Stimulated activated CD8-positive, alpha-beta memory T cell treated with anti-CD3 and anti-CD28 coated beads, Interleukin-2, amount 100 ng/mL, for 48 hours (primary cell): ENCODE measurements at regions not wholly inside any gene's neighbourhood (a gene's known extent, or its start where the extent isn't known, plus 50 kb on each side); places are given as distances from the start of the nearest gene placed in this dataset.
"Not testable (repeated sequence)": the region's sequence is repeated elsewhere in the genome, so short reads cannot be mapped to it uniquely, and the experiment has no call there.

ENCODE experiments used
- DNase-seq, 2 donors: peaks; one replicate each; pipeline ENCODE4 v3.0.0-alpha.2; 2020; ENCODE audit warnings: low read depth in 2 of 2

DNA sequence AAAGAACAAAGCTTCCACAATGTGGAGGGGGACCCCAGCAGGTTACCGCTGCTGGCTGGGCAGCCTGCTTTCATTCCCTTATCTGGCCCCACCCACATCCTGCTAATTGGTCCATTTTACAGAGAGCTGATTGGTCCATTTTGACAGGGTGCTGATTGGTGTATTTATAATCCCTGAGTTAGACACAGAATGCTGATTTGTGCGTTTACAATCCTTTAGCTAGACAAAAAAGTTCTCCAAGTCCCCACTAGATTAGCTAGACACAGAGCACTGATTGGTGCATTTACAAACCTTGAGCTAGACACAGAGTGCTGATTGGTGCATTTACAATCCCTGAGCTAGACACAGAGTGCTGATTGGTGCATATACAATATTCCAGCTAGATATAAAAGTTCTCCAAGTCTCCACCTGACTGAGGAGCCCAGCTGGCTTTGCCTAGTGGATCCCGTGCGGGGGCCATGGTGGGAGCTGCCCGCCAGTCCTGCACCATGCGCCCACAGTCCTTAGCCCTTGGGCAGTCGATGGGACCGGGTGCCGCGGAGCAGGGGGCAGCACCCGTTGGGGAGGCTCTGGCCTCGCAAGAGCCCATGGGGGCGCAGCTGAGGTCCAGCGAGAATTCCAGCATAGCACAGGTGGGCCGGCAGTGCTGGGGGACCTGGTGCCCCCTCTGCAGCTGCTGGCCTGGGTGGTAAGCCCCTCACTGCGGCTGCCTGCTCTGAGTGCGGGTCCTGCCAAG lies 88.8 kb upstream of the MYLIP start:
- not testable (repeated sequence) for DNase-seq

DNA sequence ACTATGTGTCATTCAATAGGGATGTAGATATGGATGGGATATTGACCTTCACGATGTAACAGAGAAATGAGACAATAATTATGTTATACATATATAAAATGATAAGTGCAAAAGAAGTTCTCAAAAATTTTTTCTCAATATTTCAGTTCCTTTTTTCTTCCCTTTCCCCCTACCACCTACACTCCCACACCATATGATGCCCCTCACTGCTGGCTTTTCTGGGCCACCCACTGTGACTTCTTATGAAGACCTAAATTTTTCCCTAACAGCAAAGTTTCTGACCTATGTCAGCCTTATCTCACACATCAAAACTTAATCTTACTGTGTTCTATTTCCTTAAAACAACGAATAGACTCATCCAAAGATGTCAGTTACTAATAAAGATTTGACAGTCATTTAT lies 89.9 kb upstream of the MYLIP start:
- no peak for DNase-seq

DNA sequence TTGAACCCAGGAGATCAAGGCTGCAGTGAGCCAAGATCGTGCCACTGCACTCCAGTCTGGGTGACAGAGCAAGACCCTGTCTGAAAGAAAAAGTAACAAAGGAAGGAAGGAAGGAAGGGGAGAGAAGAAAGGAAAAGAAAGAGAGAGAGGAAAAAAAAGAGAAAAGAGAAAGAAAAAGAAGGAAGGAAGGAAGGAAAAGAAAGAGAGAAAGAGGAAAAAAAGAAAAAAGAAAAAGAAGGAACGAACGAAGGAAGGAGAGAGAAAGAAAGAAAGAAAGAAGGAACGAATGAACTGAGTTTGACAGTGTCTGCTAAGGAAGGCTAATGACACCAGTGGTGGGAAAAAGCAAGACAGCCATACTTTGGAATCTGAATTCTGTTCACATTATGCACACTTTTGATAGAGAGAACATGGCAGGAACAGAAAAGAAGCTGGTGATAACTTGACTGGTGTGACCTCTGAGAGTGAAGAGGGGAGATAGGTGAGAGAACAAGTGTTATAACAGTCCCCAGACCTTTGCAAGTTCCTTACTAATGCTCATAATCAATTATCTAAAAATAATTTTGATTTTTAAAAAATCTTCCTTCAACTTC lies 93.3 kb upstream of the MYLIP start:
- no peak for DNase-seq

- DNase-seq: no peak
Observed at GRCh38 chr6:16033214-16033613, 95.7 kb upstream of the MYLIP start.

DNA sequence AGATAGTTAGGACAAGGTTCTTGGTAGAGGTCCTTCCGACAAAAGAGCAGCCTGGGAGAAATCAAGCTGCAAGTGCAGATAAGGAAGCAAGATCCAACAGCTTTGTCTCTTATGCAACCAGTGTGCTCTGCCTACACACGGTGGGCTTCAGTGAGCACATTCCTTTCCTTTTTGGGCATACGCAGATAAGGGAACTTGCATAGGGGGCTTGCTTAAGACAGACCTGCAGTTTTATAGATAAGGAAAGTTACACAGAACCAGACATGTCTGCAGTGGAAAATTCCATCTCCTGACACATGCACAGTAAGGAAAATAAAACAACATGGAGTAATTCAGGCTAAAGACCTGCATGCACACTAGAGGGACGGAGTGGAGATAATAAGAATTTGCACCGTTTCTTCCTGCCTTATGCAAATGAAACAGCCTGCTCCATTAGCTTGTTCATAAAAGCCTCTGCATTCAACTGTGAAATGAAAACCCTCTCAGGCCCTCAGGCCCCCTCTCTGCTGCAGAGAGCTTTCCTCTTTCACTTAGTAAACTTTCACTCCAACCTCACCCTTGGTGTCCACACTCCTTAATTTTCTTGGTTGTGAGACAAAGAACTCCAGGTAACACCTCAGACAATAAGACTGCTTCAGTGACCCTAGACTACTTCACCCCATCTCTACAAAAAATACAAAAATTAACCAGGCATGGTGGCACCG lies 97.5 kb upstream of the MYLIP start:
- DNase-seq: no peak

DNA sequence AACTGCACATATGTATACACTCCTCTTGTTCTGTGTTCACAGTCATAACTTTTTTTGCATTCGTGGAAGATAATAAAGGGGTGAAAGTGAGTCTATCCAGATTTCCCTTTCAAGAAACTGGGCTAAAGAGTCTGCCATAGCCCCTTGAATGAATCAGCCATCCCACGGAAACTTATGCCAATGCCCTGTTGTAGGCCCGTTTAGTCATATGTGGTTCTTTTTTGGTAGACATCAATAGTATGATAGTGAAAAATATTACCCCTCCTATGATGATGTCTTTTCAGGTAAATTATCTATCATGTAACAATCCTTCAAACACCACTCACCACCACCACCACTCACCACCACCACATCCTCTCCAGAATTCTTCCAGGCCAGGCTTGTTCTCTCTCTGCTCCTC lies 99.9 kb upstream of the MYLIP start:
- DNase-seq: peak in 1 of 2 donors; percentile 2

GRCh38 chr6:16020259-16020658 lies 108.6 kb upstream of the MYLIP start:
- DNase-seq: no peak

- DNase-seq: no peak
Observed at GRCh38 chr6:16019462-16019861, 109.4 kb upstream of the MYLIP start.

- no peak for DNase-seq
Observed at GRCh38 chr6:16018626-16019025, 110.3 kb upstream of the MYLIP start.

GRCh38 chr6:16014325-16014724 lies 114.6 kb upstream of the MYLIP start:
- DNase-seq: not testable (repeated sequence)

DNA sequence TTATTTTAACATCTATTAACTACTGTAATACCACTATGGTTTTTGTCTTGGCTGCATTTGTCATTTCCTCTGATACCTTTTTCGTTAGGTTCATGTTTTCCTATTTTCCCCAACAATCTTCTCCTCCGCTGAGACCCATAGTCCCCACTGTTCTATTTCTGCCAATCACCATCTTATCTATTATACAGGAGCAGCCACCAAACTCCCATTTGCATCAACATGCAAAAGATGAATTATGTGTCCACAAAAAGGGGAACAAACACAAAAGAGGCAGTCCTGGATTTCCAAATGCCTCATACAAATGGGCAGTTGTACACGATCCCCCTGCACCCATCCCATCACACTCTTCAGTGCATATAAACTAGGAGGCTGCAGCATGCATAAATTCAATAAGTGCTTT lies 121.7 kb upstream of the MYLIP start:
- DNase-seq: no peak

DNA sequence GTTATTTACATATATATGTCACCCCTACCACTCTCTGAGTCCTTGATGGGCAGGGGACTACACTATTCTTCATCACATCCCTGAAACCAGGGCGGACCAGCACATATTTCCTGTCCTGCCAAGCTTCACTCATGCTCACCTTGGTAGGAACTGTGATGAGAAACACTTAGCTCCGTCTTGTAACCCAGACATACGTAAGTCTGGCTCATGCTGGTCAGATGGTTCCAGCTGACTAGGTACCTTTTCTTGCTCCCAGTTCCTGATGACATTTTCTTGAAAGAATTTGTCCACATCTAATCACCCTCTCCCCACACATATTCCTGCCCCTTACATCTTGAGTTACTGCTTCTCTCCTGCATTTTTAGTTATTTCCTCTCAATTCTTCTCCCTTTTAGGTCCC lies 122.2 kb upstream of the MYLIP start:
- DNase-seq: no peak

DNA sequence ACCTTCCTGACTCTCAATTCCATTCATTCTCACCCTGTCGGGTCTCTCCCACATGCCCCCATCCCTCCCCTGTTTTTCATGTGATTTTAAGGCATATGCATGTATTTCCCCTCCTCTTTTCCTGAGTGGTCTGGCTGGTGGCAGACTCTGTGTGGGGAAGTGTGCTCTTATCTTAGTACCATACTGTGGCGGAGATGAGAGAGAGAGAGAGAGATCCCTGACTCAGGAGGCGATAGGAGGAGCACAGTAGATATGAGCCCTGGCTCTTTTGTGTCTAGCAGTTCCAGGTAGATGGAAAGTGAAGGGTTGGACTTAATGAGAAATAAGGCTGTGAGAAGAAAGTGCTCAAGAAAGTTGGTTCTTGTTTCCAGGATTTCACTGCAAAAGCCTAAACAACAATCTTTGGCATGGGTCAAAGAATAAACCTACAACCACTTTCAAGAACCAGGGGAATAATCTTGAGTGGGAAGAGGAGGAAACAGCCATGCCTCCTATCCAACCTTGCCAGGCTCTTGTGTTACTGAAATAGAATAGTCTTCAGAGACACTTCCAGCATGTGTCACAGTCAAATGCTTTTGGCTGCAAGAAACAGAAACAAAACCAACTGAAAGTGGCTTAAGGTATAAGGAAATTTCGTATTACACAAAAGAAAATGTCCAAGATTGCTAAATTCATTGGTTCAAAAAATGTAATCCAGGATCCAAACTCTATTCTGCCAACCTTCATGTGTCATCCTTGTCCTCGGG lies 123.8 kb upstream of the MYLIP start:
- DNase-seq: no peak

GRCh38 chr6:16003197-16003491 lies 125.7 kb upstream of the MYLIP start:
- DNase-seq: no peak

DNA sequence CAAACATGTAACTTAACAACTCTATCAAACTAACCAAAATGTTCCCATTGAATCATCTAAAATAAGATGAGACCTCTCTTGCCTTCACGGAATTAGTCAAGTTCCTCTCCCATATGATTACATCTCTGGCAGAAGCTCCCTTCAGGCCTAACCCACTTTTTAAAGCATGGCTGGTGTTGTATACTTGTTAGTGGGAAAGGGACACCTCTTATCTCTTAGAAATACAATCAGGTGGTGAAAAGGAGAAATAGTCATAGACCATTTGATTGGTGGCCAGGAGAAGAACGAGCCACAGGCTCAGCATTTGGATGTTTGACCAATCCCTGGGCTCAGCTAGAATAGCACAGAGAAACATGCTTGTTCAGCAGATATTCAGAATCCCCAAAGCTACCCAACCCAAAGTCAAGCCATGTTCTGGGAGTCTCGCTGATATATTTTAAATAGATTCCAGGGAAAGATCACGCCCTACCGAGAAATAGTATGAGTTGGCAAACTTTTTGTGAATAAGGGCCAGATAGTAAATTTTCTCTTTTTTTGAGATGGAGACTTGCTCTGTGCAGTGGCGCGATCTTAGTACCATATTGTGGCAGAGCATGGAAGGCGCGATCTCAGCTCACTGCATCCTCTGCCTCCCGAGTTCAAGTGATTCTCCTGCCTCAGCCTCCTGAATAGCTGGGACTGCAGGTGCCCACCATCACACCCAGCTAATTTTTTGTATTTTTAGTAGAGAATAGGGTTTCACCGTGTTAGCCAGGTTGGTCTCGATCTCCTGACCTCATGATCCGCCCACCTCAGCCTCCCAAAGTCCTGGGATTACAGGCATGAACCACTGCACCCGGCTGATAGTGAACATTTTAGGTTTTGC lies 126.3 kb upstream of the MYLIP start:
- no peak for DNase-seq

- DNase-seq: no peak
Observed at GRCh38 chr6:16001158-16001557, 127.7 kb upstream of the MYLIP start.

DNA sequence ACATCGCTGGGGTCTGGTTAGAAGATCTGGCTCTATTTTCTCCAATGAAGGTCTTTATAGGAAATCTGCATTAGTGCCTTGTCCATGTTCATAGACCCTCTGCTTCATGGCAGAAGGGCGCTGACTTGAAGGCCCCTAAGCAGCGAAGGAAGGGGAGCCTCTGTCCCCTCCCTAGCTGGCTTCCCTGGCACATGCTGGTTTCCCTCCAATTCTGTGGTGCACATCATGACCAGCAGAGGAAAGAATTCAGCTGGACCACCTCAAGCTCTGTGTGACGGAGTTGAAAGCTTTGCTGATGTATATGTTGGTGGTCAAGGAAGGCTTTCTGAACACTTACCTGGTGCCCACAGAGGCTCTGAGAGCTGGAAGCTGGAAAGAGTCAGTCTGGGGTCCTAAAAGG lies 129.7 kb upstream of the MYLIP start:
- DNase-seq: no peak

DNA sequence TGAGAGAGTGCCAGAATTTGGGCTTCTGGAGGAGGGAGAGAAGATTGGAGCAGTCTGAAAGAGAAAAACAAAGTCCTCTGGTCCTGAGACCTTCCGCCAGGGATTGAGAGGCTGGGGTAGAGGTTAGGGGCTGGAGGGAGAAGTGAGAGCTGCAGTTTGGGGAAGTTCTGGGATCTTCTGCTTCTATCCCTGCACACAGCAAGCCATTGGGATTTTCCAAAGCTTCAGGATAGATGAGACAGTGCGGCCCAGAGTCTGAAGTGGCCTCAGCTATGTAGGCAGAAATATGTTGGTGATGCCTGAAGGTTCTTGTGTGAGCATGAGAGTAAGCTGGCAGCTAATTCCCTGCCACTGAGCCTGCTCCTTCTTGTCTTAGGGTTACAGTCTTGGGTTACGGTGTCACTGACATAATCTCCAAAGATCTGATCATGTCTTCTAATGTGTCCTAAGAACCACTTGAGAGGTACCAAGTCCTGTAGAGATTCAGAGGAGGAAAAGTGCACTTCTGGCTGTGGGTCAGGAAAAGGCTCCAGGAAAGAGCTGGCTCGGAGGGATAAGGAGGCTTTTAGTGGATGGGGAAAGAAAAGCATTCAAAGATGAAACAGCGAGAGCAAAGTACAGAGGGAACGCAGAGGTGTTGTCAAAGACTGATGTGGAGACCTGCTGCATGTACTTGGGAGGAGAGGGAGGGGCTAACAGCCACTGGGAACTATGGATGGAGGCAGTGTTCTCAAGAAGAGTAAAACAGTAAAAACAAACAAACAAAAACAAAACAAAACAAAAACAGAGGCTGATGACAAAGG lies 131.1 kb upstream of the MYLIP start:
- no peak for DNase-seq

DNA sequence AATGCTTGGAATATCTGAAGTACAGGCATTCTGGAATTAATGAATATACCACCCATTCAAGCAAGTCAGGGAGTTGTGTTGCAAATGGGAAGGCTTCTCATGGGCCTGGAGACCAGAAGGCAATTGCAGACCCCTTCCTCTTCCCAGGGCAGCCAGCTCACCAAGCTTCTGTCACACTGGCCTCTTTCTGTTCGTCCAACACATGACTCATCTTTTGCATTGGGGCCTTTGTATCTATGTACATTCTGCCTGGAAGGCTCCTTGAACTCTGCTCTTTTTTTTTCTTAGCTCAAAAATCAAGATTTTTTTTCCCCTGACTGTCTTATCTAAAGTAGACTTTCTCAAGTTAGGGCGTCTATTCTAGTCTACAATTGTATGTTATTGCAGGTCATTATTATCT lies 132.9 kb upstream of the MYLIP start:
- no peak for DNase-seq

DNA sequence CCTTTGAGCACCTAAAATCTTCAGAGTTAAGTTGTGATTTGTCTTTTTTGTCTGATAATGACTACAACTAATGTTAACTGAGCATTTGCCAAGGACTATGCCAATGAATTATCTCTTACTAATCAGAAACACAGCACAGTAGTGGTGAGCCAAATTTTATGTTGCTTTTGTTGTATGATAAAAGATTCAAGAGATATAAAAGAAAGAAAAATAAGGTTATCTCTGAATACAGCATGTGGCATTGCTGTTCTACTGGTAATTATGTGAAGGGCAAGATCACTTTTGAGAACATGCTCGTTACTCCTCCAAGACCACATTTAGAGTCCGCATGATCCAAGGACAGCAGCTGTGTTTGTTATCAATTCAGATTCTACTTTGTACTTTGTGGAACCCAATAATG lies 133.4 kb upstream of the MYLIP start:
- no peak for DNase-seq
